GM18519 (cell line): ENCODE measurements at regions not wholly inside any gene's neighbourhood (a gene's known extent, or its start where the extent isn't known, plus 50 kb on each side); places are given as distances from the start of the nearest gene placed in this dataset.

ENCODE experiments used
- ATAC-seq: cut with Tn5 transposase; IDR thresholded peaks from one replicate; pipeline ENCODE4 v1.9.1; 2021; ENCODE audit warnings: mild to moderate bottlenecking, moderate library complexity; ENCODE audit not compliant: unreplicated experiment, low FRiP score

DNA sequence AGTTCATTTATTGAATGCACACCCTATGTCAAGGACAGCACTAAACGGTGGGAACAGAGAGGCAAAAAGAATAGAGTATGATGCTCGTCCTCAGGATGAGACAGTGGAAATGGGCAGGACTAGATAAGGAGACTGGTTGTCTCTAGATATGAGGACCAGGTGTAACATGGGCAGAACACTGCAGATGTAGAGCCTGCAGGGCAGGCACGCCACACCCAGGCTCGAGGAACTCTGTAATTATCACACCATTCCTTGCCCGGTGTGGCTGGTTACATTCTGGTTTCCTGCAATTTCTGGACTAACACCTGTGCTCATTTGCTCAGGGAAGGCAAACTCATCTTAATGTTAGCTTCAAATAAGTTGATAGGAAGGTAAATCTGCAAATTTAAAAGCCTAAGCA is 334.4 kb downstream of the DHX15 start:
- ATAC-seq = no peak

GRCh38 chr4:24248674-24249630 is 335.4 kb downstream of the DHX15 start:
- ATAC-seq = no peak

DNA sequence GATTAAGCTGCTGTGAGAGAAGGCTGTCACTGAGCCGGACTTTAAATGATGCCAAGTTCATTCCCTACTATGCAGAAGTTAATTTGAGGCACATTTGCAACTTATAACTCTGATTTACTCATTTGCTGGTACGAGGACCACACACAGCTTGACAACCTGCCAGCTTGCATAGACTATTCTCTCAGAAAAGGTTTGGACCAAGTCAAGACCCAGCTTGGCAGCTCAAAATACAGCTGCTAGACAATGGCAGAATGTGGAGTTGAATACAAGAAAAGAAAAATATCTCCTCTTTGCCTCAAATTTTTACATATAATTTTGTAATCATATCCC is 338.9 kb downstream of the DHX15 start:
- no peak for ATAC-seq

- ATAC-seq = no peak
Observed at GRCh38 chr4:24244663-24245490, 339.5 kb downstream of the DHX15 start.

DNA sequence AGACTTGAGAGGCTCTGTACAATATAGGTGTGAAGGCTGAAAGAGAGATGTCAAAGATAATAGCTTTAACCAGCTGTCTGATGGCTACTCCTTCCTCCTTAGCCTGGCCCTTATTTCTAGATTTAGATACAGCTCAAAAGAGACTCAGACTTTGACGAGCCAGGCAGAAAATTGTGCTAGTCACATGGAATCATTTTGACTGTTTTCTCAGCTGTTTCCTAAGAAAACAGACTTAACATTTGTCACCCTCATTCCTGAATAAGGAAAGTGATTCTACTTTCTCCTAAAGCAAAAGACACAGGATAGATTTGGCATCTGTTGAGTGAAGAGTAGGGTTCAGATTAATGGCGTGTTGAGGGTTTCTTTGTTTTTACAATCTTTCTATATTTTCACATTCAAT is 340.7 kb downstream of the DHX15 start:
- ATAC-seq = no peak

- no peak for ATAC-seq
Observed at GRCh38 chr4:24241511-24241910, 342.8 kb downstream of the DHX15 start.

GRCh38 chr4:24240655-24241054 is 343.7 kb downstream of the DHX15 start:
- no peak for ATAC-seq

DNA sequence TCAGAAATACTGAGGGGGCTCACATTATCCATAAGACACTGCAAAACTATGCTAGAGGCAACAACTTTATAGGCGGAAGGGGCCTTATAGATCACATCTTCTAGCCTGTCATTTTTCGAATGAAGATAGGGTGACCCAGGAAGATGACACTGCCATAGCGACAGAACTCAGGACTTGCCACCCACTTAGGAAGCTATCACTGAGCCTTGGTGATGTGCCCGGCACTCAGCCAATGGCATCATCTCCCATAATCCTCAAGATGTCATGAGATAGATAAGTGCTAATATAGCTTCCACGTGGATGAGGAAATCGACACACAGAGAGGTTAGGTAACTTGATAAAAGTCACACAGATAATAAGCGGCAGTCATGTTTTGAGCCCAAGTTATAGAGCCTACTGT is 346.6 kb downstream of the DHX15 start:
- ATAC-seq = no peak

DNA sequence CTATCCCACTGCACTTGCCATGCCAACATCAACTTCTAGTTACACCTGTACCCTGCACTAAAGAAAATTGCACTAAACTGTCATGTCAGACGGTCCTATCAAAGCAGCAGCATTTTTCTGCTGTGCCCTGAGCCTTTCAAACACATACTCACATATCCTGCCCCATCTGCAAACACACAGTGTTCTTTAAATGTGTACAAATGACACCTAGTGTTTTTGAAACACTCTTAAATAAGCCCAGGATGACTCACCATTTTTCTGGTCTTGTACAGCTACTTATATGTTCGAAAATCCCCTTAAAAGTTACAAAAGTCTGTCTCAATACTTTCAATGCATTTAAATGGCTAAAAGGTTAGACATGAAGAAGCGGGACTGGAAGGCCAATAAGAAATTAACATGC is 346.7 kb upstream of the PPARGC1A start:
- no peak for ATAC-seq

GRCh38 chr4:24236120-24236519 is 346.3 kb upstream of the PPARGC1A start:
- ATAC-seq = no peak

GRCh38 chr4:24235618-24236017 is 345.8 kb upstream of the PPARGC1A start:
- no peak for ATAC-seq

GRCh38 chr4:24234288-24234848 is 344.5 kb upstream of the PPARGC1A start:
- ATAC-seq = no peak

- no peak for ATAC-seq
Observed at GRCh38 chr4:24230955-24231354, 341.1 kb upstream of the PPARGC1A start.

GRCh38 chr4:24229978-24230377 is 340.1 kb upstream of the PPARGC1A start:
- no peak for ATAC-seq

- no peak for ATAC-seq
Observed at GRCh38 chr4:24228692-24229091, 338.8 kb upstream of the PPARGC1A start.

- ATAC-seq = no peak
Observed at GRCh38 chr4:24226667-24227066, 336.8 kb upstream of the PPARGC1A start.

DNA sequence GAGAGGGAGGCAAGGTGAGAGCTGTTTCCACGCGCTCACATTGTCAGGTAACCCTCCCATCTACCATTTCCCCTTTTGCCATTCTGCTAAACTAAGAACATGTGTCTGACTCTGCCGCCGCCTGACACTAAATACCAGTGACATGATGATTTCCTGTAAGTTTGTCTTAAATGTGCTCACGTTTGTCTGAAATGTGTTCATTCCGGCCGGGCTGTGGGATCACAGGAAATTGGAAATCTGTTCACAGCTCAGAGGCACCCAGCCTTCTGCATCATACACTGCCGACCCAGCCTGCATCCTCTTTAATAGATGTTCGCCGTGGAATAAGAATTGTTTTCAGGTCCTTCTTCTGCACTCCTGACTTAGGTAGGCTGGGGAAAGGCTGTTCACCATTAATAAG is 336.2 kb upstream of the PPARGC1A start:
- ATAC-seq = no peak

GRCh38 chr4:24224446-24224845 is 334.6 kb upstream of the PPARGC1A start:
- ATAC-seq = no peak

DNA sequence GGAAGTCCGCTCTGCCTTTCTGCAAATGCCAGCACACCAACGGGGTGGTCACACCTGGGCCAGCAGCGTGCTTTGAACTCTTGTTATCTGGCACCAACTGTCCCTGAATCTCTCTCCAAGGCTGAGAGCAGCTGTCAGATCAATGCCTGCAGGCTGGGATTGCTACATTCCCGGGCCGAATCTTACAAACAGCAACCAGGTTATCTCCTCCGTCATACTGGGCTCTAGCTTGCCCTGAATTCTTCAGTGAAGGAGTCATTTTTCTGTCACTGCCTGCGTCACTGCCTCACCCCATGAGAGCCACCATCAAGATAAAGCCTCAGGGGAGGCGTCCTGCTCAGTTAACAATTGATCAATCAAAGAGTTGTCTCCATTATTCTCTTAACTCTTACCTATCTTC is 329.4 kb upstream of the PPARGC1A start:
- no peak for ATAC-seq

DNA sequence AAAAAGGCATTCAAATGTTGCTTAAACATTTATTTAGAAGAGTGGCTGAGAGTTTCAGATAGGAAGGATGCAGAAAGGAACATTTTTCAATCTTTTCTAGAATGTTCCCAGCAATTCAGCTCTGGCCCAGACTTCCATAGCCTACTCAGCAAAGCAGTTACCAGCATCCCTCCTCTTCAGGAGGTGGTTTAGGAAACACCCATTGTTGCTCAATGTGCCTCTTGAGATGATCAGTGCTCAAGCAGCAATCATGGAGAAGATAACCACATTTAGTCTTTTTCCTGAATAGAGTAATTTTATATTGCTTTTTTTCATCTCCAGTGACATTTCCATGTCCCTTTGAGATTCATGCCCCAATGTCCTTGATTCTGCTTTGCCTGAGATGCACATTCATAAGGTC is 328.7 kb upstream of the PPARGC1A start:
- no peak for ATAC-seq

DNA sequence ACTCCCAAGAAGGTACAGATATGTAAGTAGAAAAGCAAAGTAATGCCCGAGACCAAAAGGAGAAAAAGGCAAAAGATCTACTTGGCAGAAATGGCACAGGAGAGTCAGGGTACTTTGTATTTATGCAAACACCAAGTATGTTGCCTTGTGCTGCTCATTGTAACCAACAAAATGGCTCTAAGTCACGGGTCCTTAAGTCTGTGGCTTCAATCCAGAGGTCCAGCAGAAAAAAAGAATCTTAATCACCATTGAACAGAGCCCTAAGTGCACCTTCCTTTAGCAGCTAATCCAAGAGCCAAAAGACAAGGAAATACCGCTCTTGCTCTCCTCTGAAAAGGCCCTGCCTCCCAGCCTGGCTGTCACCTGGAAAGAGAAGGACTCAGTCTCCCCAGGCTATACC is 324.9 kb upstream of the PPARGC1A start:
- no peak for ATAC-seq
